T-helper 1 cell treated with Interleukin-12 subunit alpha and Interleukin-12 subunit beta and Interleukin-4 antibody, amounts not matched to agents 30 μg/mL and 1 μg/mL, for 36 hours (primary cell): ENCODE measurements at regions not wholly inside any gene's neighbourhood (a gene's known extent, or its start where the extent isn't known, plus 50 kb on each side); places are given as distances from the start of the nearest gene placed in this dataset.
"Not testable (repeated sequence)": the region's sequence is repeated elsewhere in the genome, so short reads cannot be mapped to it uniquely, and the experiment has no call there.

Source experiments
- H3K27ac Mint-ChIP-seq: one replicate; pipeline ENCODE4 v1.8.0; 2021; ENCODE audit warnings: mild to moderate bottlenecking, mixed read lengths
- H3K27me3 Mint-ChIP-seq: one replicate; pipeline ENCODE4 v1.8.0; 2021; ENCODE audit warnings: low read depth, mixed read lengths
- H3K36me3 Mint-ChIP-seq: one replicate; pipeline ENCODE4 v1.8.0; 2021; ENCODE audit warnings: low read depth, mixed read lengths
- H3K4me1 Mint-ChIP-seq: one replicate; pipeline ENCODE4 v1.8.0; 2021; ENCODE audit warnings: low read depth, mixed read lengths
- H3K4me3 Mint-ChIP-seq: one replicate; pipeline ENCODE4 v1.8.0; 2021; ENCODE audit warnings: mild to moderate bottlenecking, moderate library complexity, mixed read lengths
- H3K9me3 Mint-ChIP-seq: one replicate; pipeline ENCODE4 v1.8.0; 2021; ENCODE audit warnings: mixed read lengths

GRCh38 chr16:88167798-88168556, 214.8 kb upstream of the ZNF469 start:
- not testable (repeated sequence) for H3K9me3 Mint-ChIP-seq, H3K4me3 Mint-ChIP-seq, H3K36me3 Mint-ChIP-seq, H3K4me1 Mint-ChIP-seq, H3K27ac Mint-ChIP-seq
- peaks cover 23% of the 10 kb centered on the region for H3K27me3 Mint-ChIP-seq

DNA sequence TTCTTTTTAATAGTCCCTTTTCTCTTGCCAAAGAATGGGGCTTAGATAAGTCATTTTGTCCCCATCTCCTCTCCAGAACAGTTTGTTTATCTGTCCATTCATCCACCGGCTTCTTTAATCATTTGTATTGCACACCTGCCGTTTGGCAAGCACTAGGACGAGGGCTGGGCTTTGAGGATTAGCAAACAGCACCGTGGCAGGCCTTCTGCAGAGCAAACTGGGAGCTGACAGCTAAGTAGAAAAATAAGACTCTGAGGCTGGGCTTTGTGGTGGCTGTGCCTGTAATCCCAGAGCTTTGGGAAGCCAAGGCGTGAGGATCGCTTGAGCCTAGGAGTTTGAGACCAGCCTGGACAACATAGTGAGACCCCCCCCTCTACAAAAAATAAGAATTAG, 214.2 kb upstream of the ZNF469 start:
- peaks cover 24% of the 10 kb centered on the region for H3K27me3 Mint-ChIP-seq
- H3K36me3 Mint-ChIP-seq, H3K4me3 Mint-ChIP-seq, H3K9me3 Mint-ChIP-seq, H3K27ac Mint-ChIP-seq, H3K4me1 Mint-ChIP-seq: not testable (repeated sequence)

- not testable (repeated sequence) for H3K4me1 Mint-ChIP-seq, H3K27ac Mint-ChIP-seq, H3K9me3 Mint-ChIP-seq, H3K4me3 Mint-ChIP-seq, H3K36me3 Mint-ChIP-seq
- peaks cover 24% of the 10 kb centered on the region for H3K27me3 Mint-ChIP-seq
Measured at GRCh38 chr16:88169136-88169830, 213.5 kb upstream of the ZNF469 start.

DNA sequence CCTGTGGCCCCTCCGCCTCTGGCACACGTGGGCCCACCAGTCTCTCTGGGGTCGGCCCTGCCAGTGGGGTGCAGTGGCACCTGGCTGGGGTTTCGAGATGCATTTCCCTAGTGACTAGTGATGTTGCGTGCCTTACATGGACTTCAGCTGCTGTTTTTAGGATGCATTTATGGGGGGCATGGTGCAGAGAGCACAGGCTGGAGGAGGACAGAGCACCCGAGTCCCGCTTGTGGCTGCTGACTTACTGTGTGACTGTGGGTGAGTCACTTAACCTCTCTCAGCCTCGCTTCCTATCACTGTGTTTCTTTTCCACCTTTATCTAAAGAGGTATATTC, 213.0 kb upstream of the ZNF469 start:
- not testable (repeated sequence) for H3K36me3 Mint-ChIP-seq, H3K4me1 Mint-ChIP-seq, H3K9me3 Mint-ChIP-seq, H3K27ac Mint-ChIP-seq, H3K4me3 Mint-ChIP-seq
- peaks cover 24% of the 10 kb centered on the region for H3K27me3 Mint-ChIP-seq

DNA sequence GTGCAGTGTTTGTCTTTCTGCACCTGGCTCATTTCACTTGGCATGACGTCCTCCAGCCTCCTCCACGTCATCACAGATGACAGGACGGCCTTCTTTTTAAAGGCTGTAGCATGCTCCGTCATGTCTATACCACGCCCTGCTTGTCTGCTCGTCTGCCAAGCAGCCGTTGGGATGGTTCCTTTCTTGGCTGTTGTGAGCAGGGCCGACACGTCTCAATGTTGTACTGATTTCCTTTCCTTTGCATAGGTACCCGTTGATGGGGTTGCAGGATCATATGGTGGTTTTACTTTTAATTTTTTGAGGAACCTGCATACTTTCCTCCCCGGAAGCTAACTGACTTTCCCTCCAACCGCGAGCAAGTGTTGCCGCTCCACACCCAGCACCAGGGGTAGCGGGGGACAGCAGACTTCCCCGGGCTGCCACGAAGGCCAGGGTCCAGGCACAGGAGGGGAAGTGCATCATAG, 212.2 kb upstream of the ZNF469 start:
- no peaks in the 10 kb centered on the region for H3K36me3 Mint-ChIP-seq
- no peak overlapping the region for H3K27ac Mint-ChIP-seq
- peaks cover 2% of the 10 kb centered on the region for H3K4me1 Mint-ChIP-seq
- H3K4me3 Mint-ChIP-seq: no peak overlapping the region
- peaks cover 4% of the 10 kb centered on the region for H3K9me3 Mint-ChIP-seq
- peaks cover 24% of the 10 kb centered on the region for H3K27me3 Mint-ChIP-seq

DNA sequence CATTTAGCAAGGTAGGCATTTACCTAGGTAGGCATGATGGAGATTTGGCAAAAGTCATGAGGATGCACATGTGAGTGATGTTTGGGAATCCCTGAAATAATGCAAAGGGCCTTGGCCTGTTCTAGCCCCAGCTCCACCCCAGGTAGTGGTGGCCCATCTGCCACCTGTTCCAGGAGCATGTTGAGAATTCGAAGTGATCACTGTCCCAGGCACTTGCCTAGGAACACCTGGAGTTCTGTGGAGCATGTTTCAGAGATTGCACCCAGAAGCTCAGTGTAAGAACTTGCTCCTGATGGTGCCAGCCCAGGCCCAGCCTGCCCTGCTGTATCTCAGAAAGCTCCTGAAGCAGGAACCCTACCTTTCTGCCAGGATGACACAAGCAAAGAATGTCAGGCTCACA, 211.6 kb upstream of the ZNF469 start:
- H3K4me3 Mint-ChIP-seq, H3K27ac Mint-ChIP-seq, H3K36me3 Mint-ChIP-seq, H3K4me1 Mint-ChIP-seq, H3K9me3 Mint-ChIP-seq: not testable (repeated sequence)
- peaks cover 24% of the 10 kb centered on the region for H3K27me3 Mint-ChIP-seq

DNA sequence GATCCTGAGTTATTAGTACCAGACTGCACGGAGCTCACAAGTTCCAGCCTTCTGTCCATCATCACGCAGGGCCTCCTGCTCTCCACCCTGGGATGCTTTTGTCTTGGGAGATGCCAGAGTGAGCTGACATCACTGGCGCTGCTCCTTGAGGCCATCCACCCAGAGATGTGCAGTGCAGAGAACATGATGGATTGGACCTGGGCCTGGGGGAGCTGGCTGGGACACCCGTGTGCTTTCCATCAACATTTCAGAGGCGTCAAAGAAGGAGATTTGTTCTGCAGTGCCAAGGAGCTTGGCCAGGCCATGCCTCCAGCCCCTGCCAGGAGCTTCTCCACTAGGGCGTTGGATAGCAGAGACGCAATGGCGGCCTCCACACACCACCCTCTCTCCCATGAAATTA, 206.6 kb upstream of the ZNF469 start:
- H3K4me1 Mint-ChIP-seq, H3K4me3 Mint-ChIP-seq, H3K36me3 Mint-ChIP-seq, H3K9me3 Mint-ChIP-seq, H3K27ac Mint-ChIP-seq: not testable (repeated sequence)
- peaks cover 17% of the 10 kb centered on the region for H3K27me3 Mint-ChIP-seq

DNA sequence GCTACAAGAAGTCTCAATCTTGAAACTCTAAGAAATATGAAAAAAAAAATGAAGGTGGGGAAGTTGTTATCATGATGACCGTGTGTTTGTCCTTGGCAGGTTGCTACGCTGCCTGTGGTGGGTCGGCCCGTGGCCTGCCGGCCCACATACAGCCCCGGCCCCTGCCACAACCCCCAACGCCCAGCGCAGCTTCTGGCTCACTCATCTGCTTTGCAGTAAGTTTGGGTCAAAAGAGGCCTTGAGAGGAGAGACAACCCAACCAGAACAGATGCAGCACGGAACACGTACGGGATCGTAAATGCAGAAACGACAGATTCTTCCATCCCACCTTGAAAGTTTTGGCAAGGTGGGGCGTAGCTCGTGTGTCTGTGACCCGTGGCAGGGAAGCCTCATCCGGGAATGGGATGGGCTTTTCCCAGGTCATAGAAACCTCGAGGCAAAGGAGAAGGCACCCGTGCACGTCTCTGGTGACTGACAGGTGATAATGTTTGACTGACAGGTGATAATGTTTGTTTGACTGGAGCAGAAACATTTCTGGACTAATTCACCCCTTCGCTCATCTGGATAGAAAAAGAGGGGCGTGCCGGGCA, 206.1 kb upstream of the ZNF469 start:
- H3K4me3 Mint-ChIP-seq, H3K9me3 Mint-ChIP-seq, H3K4me1 Mint-ChIP-seq, H3K27ac Mint-ChIP-seq, H3K36me3 Mint-ChIP-seq: not testable (repeated sequence)
- H3K27me3 Mint-ChIP-seq: peaks cover 13% of the 10 kb centered on the region

DNA sequence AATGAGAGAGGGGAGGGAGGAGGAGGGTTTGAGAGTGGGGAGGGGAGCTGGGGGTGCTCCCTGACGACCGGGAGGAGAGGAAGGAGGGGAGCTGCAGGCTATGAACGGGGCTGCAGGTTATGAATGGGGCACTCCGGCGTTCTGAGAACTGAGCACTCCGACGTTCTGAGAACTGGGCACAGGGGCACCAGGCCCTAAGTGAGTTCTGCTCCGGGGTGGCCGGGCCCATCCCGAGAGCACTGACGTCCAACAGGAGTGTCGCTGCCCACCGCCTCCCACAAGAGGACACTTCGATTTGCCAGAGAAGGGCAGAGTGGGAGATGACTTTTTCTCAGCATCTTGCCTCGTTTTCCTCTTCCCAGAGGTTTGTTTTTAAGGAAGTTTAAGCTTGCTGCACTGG, 204.5 kb upstream of the ZNF469 start:
- H3K27me3 Mint-ChIP-seq, H3K4me3 Mint-ChIP-seq: not testable (repeated sequence)

DNA sequence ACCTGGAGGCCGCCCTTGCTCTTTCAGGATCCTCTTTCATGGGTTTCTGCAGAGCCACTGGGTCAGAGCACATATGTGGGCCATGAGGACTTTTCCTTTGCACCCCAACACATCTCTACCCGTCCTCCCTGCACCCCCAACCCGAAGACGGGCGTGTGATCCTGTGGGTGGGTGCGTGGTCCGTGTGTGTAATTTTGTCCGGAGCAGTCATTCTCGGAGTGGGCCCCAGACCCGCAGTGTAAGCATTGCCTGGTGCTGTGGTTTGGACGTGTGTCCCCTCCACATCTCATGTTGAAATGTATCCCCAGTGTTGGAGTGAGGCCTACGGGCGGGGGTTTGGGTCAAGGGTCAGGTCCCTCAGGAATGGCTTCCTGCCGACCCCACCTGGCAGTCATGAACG, 203.9 kb upstream of the ZNF469 start:
- not testable (repeated sequence) for H3K4me3 Mint-ChIP-seq, H3K4me1 Mint-ChIP-seq, H3K36me3 Mint-ChIP-seq, H3K9me3 Mint-ChIP-seq, H3K27ac Mint-ChIP-seq, H3K27me3 Mint-ChIP-seq

More for the DNA sequence above, 204.5 kb upstream of the ZNF469 start:
- not testable (repeated sequence) for H3K9me3 Mint-ChIP-seq, H3K27ac Mint-ChIP-seq, H3K36me3 Mint-ChIP-seq, H3K4me1 Mint-ChIP-seq

- not testable (repeated sequence) for H3K27ac Mint-ChIP-seq, H3K4me3 Mint-ChIP-seq, H3K36me3 Mint-ChIP-seq
Measured at GRCh38 chr16:88182967-88183881, 199.5 kb upstream of the ZNF469 start.

DNA sequence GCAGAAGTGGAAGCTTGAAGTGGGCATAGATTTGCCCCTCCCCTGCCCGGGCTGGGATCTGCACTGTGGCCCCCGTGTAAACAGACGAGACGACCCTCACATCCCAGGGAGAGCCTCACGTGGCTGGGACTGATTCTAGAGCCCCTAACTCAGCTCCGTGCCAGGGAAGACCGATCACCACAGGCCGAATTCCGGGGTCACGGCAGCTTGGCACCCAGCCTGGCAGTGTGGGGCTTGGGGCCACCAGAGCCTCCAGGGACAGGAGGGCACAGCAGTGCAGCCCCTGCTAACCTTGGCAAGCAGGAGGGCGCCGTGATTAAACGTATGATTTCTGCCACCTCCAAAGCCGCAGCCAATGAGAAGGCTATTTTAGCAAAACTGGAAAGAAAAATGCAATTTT, 198.7 kb upstream of the ZNF469 start:
- not testable (repeated sequence) for H3K27ac Mint-ChIP-seq, H3K36me3 Mint-ChIP-seq, H3K27me3 Mint-ChIP-seq, H3K4me3 Mint-ChIP-seq, H3K4me1 Mint-ChIP-seq
- peaks cover 24% of the 10 kb centered on the region for H3K9me3 Mint-ChIP-seq

More at GRCh38 chr16:88182967-88183881, 199.5 kb upstream of the ZNF469 start:
- peaks cover 21% of the 10 kb centered on the region for H3K9me3 Mint-ChIP-seq
- H3K4me1 Mint-ChIP-seq, H3K27me3 Mint-ChIP-seq: not testable (repeated sequence)

DNA sequence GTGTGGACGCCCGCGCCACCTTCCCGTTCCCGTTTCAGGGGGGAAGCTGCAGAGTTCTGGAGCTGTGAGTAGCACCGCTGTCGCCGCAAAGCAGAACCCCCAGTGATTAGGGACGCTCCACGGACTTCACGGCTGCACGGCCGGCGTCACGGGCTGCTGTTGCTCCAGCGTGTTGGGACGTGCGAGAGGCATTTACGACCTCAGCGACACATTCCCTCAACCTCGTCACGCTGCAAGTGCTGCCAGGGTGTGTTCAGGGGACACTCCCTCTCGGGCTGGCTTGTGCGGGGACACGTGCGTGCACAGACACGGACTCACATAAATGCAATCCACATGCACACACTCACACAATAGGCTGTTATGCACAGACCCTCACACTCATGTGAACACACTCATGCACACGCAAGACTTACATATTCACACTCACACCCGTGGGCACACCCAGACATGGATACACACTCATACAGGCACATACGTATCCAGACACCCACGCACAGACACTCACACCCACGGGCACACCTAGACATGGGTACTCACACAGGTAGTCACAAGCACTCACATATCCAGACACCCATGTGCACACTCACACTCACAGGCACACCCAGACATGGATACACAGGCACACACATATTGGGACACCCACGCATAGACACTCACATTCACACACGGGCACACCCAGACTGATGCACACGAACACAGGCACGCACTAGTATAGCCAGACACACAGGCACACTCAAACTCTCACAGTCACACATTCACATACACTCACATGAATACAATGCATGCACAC, 198.0 kb upstream of the ZNF469 start:
- not testable (repeated sequence) for H3K27ac Mint-ChIP-seq, H3K36me3 Mint-ChIP-seq, H3K27me3 Mint-ChIP-seq, H3K4me3 Mint-ChIP-seq, H3K4me1 Mint-ChIP-seq
- H3K9me3 Mint-ChIP-seq: peaks cover 28% of the 10 kb centered on the region

DNA sequence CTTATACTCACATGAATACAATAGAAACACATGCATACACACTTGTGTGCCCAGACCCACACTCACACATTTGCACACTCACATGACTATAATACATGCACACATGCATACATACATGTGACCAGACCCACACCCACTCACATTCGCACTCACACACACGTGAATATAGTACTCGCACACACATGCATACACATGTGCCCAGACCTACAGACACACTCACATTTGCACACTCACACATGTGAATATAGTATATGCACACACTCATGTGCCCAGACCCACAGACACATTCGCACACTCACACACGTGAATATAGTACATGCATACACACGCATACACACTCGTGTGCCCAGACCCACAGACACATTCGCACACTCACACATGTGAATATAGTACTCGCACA, 197.4 kb upstream of the ZNF469 start:
- H3K4me1 Mint-ChIP-seq, H3K27ac Mint-ChIP-seq, H3K4me3 Mint-ChIP-seq, H3K36me3 Mint-ChIP-seq, H3K27me3 Mint-ChIP-seq: not testable (repeated sequence)
- peaks cover 28% of the 10 kb centered on the region for H3K9me3 Mint-ChIP-seq
